ENCODE measurements at regions not wholly inside any gene's neighbourhood (a gene's known extent, or its start where the extent isn't known, plus 50 kb on each side); places are given as distances from the start of the nearest gene placed in this dataset.

- no peak for TF ChIP-seq CTCF (conservative IDR thresholded peaks at IDR 0.05; ENCODE audit: low read depth, low read length)
- no peak overlapping the region for H3K4me3 ChIP-seq (ENCODE audit: low read depth, low read length)
- no peak for DNase-seq (ENCODE audit: low read depth)
Observed at GRCh38 chr21:27825035-27825434, 858.1 kb upstream of the ADAMTS5 start.

GRCh38 chr21:27823652-27824201 lies 856.8 kb upstream of the ADAMTS5 start:
- H3K4me3 ChIP-seq (ENCODE audit: low read depth, low read length) = no peak overlapping the region
- TF ChIP-seq CTCF (conservative IDR thresholded peaks at IDR 0.05; ENCODE audit: low read depth, low read length) = no peak
- no peak for DNase-seq (ENCODE audit: low read depth)

- no peak for TF ChIP-seq CTCF (conservative IDR thresholded peaks at IDR 0.05; ENCODE audit: low read depth, low read length)
- no peak for DNase-seq (ENCODE audit: low read depth)
- H3K4me3 ChIP-seq (ENCODE audit: low read depth, low read length) = no peak overlapping the region
Observed at GRCh38 chr21:27820342-27820741, 853.5 kb upstream of the ADAMTS5 start.

- DNase-seq (ENCODE audit: low read depth) = no peak
- TF ChIP-seq CTCF (conservative IDR thresholded peaks at IDR 0.05; ENCODE audit: low read depth, low read length) = no peak
- no peak overlapping the region for H3K4me3 ChIP-seq (ENCODE audit: low read depth, low read length)
Observed at GRCh38 chr21:27819299-27819698, 852.4 kb upstream of the ADAMTS5 start.

GRCh38 chr21:27818847-27819246 lies 852.0 kb upstream of the ADAMTS5 start:
- TF ChIP-seq CTCF (conservative IDR thresholded peaks at IDR 0.05; ENCODE audit: low read depth, low read length) = no peak
- DNase-seq (ENCODE audit: low read depth) = peak; percentile 43

GRCh38 chr21:27817902-27818623 lies 851.2 kb upstream of the ADAMTS5 start:
- DNase-seq (ENCODE audit: low read depth) = peak; percentile 49
- no peak for TF ChIP-seq CTCF (conservative IDR thresholded peaks at IDR 0.05; ENCODE audit: low read depth, low read length)
- H3K4me3 ChIP-seq (ENCODE audit: low read depth, low read length) = no peak overlapping the region

More at GRCh38 chr21:27818847-27819246, 852.0 kb upstream of the ADAMTS5 start:
- no peak overlapping the region for H3K4me3 ChIP-seq (ENCODE audit: low read depth, low read length)

GRCh38 chr21:27817074-27817473 lies 850.2 kb upstream of the ADAMTS5 start:
- TF ChIP-seq CTCF (conservative IDR thresholded peaks at IDR 0.05; ENCODE audit: low read depth, low read length) = no peak
- no peak overlapping the region for H3K4me3 ChIP-seq (ENCODE audit: low read depth, low read length)
- no peak for DNase-seq (ENCODE audit: low read depth)

Measured in choroid plexus epithelial cell (primary cell).